ENCODE measurements at regions not wholly inside any gene's neighbourhood (a gene's known extent, or its start where the extent isn't known, plus 50 kb on each side); places are given as distances from the start of the nearest gene placed in this dataset.

DNA sequence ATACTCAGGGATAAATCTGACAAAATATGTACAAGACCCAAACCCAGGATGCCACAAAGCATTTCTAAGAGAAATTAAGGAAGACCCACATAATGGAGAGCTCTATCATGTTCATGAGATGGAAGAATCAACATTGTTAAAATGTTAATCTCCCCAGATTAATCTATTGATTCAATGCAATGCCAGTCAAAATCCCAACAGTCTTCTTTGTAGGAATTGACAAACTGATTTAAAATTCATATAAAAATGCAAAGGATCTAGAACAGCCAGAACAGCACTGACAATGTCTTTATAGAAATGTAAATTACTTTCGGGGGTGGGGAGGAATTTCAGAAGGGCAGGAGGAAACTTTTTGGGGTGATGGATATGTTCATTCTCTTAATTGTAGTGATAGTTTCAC lies 281.6 kb upstream of the SEMA6A start:
- H3K9me3 Mint-ChIP-seq: no peaks in the 10 kb centered on the region
- no peak overlapping the region for H3K4me3 Mint-ChIP-seq
- no peaks in the 10 kb centered on the region for H3K36me3 Mint-ChIP-seq (ENCODE audit: low read depth)
- H3K4me1 Mint-ChIP-seq: no peaks in the 10 kb centered on the region
- no peaks in the 10 kb centered on the region for H3K27me3 Mint-ChIP-seq
- DNase-seq: no peak
- H3K27ac Mint-ChIP-seq: no peak overlapping the region
- intact Hi-C loops (cut with micrococcal nuclease): no loop called here

DNA sequence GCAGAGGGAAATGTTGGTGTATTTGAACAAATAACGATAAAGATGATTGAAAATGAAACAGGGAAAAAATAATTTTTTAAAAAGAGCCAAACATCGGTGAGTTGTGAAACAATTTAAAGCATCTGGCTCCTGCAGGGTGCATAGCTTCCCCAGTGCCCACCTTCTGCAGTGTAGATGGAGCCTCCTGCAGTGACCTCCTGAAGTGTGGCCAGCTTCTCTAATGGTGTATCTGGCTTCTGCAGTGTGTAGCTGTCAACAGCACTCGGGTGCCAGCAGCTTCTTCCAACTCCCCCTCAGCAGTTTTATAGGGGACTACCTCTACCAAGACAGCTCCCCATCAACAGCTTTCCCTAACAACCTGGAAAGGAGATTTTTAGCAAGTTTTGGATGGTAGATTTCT lies 279.4 kb upstream of the SEMA6A start:
- no peaks in the 10 kb centered on the region for H3K4me1 Mint-ChIP-seq
- H3K27ac Mint-ChIP-seq: no peak overlapping the region
- H3K4me3 Mint-ChIP-seq: no peak overlapping the region
- H3K9me3 Mint-ChIP-seq: no peaks in the 10 kb centered on the region
- DNase-seq: no peak
- intact Hi-C loops (cut with micrococcal nuclease): no loop called here
- H3K36me3 Mint-ChIP-seq (ENCODE audit: low read depth): no peaks in the 10 kb centered on the region
- no peaks in the 10 kb centered on the region for H3K27me3 Mint-ChIP-seq

DNA sequence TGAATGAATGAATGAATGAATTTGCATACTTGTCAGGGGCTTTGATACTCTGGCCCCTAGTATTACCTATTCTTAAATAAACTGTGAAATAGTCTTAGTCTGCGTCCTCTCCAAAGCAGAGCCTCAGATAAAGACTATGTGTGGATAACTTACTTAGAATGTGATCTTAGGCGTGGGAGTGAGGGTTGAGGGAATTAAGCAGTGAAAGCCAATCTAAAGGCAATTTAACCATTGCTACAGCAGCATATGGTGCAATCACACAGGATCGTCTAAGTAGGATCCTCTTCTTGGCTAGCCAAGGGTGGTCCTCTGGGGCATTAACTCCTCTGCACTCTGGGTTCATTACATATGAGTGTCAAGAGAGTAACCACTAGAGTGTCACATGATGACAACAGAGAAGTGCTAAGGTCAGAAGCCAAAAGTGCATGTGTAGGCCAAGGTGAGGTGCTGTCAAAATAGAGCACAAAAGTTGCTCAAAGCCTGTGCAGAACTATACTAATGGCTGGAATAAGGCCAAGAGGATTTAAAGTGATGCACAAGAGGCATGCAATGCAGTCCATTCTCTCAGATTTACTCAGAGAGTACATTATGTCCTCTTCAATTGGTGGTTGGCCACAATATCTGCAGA lies 274.4 kb upstream of the SEMA6A start:
- Mint-ChIP-seq H3K27ac (no peak overlapping the region), H3K9me3 (no peaks in the 10 kb centered on the region), H3K4me3 (no peak overlapping the region), H3K36me3 (ENCODE audit: low read depth) (no peaks in the 10 kb centered on the region), H3K27me3 (no peaks in the 10 kb centered on the region), H3K4me1 (no peaks in the 10 kb centered on the region)
- DNase-seq: no peak
- intact Hi-C loops (cut with micrococcal nuclease): no loop called here

DNA sequence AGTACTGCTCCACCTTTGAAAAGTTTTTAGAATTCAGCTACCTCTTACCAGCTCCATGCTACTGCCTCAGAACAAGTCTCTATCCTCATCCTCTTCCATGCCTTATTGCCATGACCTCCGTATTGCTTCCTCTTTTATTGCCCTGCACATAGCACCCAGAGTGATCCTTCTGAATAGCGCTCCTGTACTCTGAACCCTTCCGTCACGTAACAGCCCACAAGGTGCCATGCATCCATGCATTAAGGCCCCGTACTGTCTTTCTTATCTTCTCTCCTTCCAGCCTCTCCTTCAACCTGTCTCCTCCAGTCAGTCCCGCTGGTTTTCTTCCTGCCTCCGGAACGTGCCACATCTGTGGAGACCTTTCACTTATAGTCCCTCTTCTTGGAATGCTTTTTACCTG lies 273.3 kb upstream of the SEMA6A start:
- no peak overlapping the region for H3K4me3 Mint-ChIP-seq
- no peak overlapping the region for H3K27ac Mint-ChIP-seq
- intact Hi-C loops (cut with micrococcal nuclease): no loop called here
- no peak for DNase-seq
- H3K9me3 Mint-ChIP-seq: no peaks in the 10 kb centered on the region
- no peaks in the 10 kb centered on the region for H3K4me1 Mint-ChIP-seq
- H3K27me3 Mint-ChIP-seq: no peaks in the 10 kb centered on the region
- H3K36me3 Mint-ChIP-seq (ENCODE audit: low read depth): no peaks in the 10 kb centered on the region

DNA sequence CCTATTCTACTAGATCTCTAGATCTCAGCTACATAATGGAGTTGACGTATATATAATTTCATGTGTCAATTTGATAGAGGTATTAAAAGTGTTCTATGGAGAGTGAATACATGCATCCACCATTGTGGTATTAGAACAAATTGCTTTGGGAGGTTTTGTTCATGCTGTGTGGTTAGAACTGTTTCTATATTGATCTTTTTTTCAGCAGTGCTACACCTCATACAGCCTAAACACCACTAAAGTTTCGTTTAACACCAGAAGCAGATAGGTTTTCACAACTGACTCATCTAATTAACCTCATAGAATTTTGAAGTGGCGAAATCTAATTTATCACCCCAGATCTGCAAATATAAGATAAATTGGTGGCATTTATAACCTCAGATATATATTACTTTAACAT lies 269.4 kb upstream of the SEMA6A start:
- peaks cover 3% of the 10 kb centered on the region for H3K9me3 Mint-ChIP-seq
- H3K4me1 Mint-ChIP-seq: no peaks in the 10 kb centered on the region
- DNase-seq: no peak
- H3K4me3 Mint-ChIP-seq: no peak overlapping the region
- no peaks in the 10 kb centered on the region for H3K36me3 Mint-ChIP-seq (ENCODE audit: low read depth)
- intact Hi-C loops (cut with micrococcal nuclease): no loop called here
- H3K27ac Mint-ChIP-seq: no peak overlapping the region
- no peaks in the 10 kb centered on the region for H3K27me3 Mint-ChIP-seq

DNA sequence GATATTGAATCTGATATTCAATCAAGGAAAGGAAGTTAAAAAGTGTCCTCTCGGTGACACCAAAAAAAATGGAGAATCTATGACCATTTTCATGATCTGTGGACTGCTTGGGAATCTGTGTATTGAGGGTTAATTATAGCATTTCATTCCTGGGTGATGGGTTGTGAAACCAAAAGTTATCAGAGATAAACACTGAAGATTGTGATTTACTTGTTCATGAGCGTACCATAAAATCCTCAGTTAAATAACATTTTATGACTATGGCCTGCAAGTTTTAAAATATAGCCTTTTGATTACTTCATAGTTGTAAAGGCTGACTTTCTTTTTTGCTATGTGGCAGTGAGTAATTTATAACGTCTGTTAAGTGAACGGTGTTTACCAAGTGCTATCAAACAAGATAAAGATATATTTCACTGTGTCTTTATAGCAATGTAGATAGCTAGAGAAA lies 267.9 kb upstream of the SEMA6A start:
- no peak for DNase-seq
- Mint-ChIP-seq H3K9me3 (peaks cover 3% of the 10 kb centered on the region), H3K27ac (no peak overlapping the region), H3K27me3 (no peaks in the 10 kb centered on the region), H3K4me1 (no peaks in the 10 kb centered on the region), H3K4me3 (no peak overlapping the region), H3K36me3 (ENCODE audit: low read depth) (no peaks in the 10 kb centered on the region)
- intact Hi-C loops (cut with micrococcal nuclease): no loop called here

DNA sequence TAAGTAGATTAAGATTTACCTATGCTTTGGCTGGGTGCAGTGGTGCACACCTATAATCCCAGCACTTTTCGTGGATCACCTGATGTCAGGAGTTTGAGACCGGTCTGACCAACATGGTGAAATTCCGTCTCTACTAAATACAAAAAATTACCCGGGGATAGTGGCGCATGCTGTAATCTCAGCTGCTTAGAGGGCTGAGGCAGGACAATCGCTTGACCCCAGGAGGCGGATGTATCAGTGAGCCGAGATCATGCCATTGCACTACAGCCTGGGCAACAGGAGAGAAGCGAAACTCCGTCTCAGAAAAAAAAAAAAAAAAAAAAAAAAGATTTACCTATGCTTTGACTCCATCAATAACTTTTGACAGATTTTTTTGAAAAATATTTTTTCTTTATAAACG lies 267.1 kb upstream of the SEMA6A start:
- DNase-seq: no peak
- Mint-ChIP-seq H3K9me3 (peaks cover 3% of the 10 kb centered on the region), H3K36me3 (ENCODE audit: low read depth) (no peaks in the 10 kb centered on the region), H3K27me3 (no peaks in the 10 kb centered on the region), H3K4me3 (no peak overlapping the region), H3K4me1 (no peaks in the 10 kb centered on the region), H3K27ac (no peak overlapping the region)
- intact Hi-C loops (cut with micrococcal nuclease): no loop called here

DNA sequence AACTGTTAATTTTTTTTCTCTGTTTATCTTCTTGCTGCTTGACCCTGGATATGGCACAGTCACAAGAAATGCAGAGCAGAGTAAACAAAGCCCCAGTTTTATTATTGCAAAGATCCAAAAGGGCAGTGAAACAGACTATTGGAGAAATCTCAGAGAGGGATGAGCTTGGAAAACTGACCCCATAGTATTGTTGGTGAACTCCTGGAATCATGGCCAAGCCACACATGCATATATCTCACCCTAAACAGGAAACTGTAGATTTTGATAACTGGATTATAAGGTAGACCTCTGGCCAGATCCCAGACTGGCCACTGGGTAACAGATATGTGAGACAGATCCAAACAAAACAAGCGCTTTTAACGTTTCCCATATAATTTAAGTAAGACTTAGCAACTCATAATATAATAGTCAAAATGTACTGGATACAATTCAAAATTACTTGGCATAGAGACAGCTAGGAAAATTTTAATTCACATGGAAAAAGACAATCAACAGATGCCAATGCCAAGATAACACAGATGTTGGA lies 263.5 kb upstream of the SEMA6A start:
- DNase-seq: no peak

DNA sequence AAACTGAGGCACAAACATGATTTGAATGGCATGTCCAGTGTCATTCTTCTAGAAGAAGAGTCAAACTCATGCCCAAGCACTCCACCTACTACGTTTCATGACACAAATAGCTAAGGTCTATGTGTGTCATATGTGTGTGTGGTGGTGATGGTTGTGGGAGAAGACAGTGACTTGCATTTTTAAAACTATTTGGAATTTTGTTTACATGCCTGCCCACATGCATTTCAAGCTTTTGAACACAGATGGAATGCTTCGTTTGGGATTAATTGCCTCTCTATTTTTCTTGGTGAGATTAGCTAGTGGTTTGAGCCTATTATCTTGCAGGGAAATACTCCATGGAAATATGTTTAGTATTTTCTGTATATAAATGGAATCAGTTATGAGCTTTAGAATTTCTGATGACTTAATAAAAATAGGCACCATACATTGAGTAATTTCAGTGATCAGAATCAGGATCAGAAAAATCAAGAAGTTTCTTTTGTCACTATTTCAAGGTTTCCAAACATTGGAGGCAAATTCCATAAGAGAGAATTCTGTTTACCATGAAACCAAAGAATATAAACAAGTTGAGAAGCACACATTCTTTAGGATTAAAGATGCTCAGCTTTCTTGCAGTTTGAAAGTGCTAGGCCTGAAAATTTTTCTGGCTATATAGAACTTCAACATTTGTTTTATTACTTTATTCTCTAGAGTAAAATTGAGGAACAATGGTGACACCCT lies 260.3 kb upstream of the SEMA6A start:
- Mint-ChIP-seq H3K36me3 (ENCODE audit: low read depth) (no peaks in the 10 kb centered on the region), H3K4me3 (no peak overlapping the region), H3K4me1 (no peaks in the 10 kb centered on the region), H3K27me3 (no peaks in the 10 kb centered on the region), H3K9me3 (no peaks in the 10 kb centered on the region), H3K27ac (no peak overlapping the region)
- DNase-seq: no peak
- intact Hi-C loops (cut with micrococcal nuclease): no loop called here

More for the DNA sequence above, 263.5 kb upstream of the SEMA6A start:
- H3K36me3 Mint-ChIP-seq (ENCODE audit: low read depth): no peaks in the 10 kb centered on the region
- H3K27ac Mint-ChIP-seq: no peak overlapping the region
- no peak overlapping the region for H3K4me3 Mint-ChIP-seq
- intact Hi-C loops (cut with micrococcal nuclease): no loop called here
- H3K9me3 Mint-ChIP-seq: peaks cover 3% of the 10 kb centered on the region
- no peaks in the 10 kb centered on the region for H3K27me3 Mint-ChIP-seq
- H3K4me1 Mint-ChIP-seq: no peaks in the 10 kb centered on the region

DNA sequence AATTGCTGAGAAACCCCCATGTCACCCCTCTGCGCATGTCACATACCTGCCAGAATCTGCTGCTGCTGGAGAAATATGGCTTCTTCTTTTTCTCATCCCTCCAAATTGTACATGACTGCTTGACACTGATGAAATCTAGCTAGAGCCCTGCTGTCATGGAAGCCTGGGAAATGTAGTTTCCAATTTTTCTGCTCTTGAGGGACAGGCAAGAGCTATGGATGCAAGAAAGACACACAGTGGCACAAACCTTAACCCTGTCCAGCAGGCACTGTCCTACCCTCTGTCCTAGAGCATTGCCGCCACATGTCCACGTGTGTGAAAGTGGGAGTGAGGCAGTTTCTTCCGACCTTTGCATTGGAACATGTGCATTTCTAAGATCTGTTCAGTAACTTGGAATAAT lies 255.5 kb upstream of the SEMA6A start:
- H3K9me3 Mint-ChIP-seq: no peaks in the 10 kb centered on the region
- no peaks in the 10 kb centered on the region for H3K27me3 Mint-ChIP-seq
- intact Hi-C loops (cut with micrococcal nuclease): no loop called here
- no peak overlapping the region for H3K4me3 Mint-ChIP-seq
- H3K4me1 Mint-ChIP-seq: no peaks in the 10 kb centered on the region
- peak; percentile 12 for DNase-seq
- no peaks in the 10 kb centered on the region for H3K36me3 Mint-ChIP-seq (ENCODE audit: low read depth)
- H3K27ac Mint-ChIP-seq: no peak overlapping the region

DNA sequence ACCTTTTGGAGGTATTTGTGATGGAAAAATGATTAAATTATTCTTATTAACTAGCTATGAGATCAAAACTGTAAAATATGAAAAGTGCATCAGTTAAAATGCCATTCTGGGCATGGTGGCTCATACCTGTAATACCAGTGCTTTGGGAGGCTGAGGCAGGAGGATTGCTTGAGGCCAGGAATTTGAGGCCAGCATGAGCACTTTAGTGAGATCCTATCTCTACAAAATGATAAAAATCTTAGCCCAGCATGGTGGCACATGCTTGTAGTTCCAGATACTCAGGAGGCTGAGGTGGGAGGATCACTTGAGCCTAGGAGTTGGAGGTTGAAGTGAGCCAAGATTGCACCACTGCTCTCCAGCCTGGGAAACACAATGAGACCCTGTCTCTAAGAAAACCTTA lies 252.5 kb upstream of the SEMA6A start:
- Mint-ChIP-seq H3K36me3 (ENCODE audit: low read depth) (no peaks in the 10 kb centered on the region), H3K27ac (no peak overlapping the region), H3K4me3 (no peak overlapping the region), H3K9me3 (no peaks in the 10 kb centered on the region), H3K27me3 (no peaks in the 10 kb centered on the region), H3K4me1 (no peaks in the 10 kb centered on the region)
- intact Hi-C loops (cut with micrococcal nuclease): no loop called here
- no peak for DNase-seq

DNA sequence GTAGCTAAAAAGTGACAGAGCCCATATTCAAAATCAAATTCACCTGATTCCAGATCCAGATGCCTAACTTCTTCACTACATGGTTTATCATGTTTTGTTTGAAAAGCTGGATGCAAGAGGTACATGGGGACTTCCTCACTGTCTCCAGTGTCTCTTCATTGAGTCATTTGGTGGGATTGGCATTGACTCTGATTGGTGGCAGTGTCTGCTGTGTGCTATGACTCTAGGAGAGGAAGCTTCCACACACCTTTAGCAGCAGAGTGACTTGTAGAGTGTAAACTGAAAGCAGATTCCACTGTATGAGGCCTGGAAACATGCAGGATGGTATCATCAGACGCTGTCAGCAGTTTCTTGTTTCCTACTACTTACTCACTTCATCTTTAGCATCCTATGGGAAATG lies 250.9 kb upstream of the SEMA6A start:
- intact Hi-C loops (cut with micrococcal nuclease): no loop called here
- DNase-seq: no peak
- H3K4me1 Mint-ChIP-seq: no peaks in the 10 kb centered on the region
- no peak overlapping the region for H3K27ac Mint-ChIP-seq
- no peak overlapping the region for H3K4me3 Mint-ChIP-seq
- no peaks in the 10 kb centered on the region for H3K27me3 Mint-ChIP-seq
- H3K9me3 Mint-ChIP-seq: no peaks in the 10 kb centered on the region
- no peaks in the 10 kb centered on the region for H3K36me3 Mint-ChIP-seq (ENCODE audit: low read depth)

DNA sequence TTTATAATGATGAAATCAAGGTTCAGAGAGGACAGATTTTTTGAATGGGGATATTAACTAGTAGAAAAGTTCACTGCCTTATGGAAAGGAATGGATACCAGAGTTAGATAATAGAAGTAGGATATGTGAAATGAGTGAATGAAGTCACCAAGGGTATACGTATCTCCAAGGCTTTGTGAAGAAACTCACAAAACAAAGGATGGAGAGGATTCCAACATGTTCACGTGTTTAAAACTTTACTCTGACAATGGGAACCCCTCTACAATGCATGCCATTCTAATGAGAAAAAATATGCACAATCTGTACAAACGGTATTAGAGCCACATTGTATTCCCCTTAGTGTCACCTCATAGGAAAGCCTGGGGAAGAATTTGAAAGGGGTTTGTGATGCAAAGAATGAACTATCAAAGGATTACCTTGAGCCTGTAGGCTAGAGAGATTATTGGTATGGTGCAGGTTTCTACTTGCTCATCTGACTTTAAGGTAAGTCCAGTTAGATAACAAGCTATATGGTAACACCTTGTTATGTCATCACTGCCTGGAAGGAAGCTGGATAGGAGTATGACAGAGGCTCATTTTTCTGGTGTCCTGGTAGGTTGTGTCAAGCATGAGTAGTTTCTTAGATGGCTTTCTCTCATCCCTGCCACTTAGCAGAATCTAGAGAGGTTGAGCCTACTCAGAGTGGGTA lies 250.3 kb upstream of the SEMA6A start:
- no peaks in the 10 kb centered on the region for H3K4me1 Mint-ChIP-seq
- H3K4me3 Mint-ChIP-seq: no peak overlapping the region
- no peaks in the 10 kb centered on the region for H3K9me3 Mint-ChIP-seq
- no peaks in the 10 kb centered on the region for H3K36me3 Mint-ChIP-seq (ENCODE audit: low read depth)
- no peak for DNase-seq
- no peaks in the 10 kb centered on the region for H3K27me3 Mint-ChIP-seq
- intact Hi-C loops (cut with micrococcal nuclease): no loop called here
- H3K27ac Mint-ChIP-seq: no peak overlapping the region

DNA sequence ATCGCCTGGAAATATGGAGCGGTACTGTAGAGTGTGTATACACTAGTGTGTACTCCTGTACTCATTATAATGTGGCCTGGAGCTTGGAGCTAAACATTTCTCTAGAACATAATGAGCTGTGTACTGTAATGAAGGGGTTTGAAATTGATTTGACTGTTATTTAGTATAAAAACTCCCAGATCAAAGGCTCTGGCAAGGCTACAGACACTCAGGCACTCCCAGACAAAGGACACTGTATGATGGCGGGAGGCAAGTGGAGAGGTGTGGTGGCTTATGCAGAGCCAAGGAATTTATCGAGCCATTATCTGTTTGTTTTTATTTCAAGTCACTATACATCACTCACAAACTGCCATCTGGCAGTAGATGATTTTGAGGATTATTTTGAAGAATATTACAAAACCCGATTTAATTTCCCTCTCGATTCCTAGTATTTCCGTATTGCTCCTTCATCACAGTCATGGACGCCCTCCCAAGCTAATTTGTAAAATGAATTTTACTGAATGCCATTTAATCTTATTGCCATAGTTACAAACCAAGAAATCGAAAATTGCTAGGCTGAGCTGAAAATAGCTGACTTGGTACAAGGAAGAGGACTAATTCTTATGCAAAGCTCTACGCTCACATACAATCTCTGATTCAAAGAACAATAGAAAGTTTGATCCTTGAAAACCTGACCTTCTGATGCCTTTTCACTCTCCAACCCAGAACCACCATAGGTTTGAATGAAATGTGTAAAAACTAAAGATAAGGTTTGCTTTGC lies 240.2 kb upstream of the SEMA6A start:
- Mint-ChIP-seq H3K9me3 (no peaks in the 10 kb centered on the region), H3K27me3 (no peaks in the 10 kb centered on the region), H3K36me3 (ENCODE audit: low read depth) (no peaks in the 10 kb centered on the region), H3K4me3 (no peak overlapping the region), H3K4me1 (no peaks in the 10 kb centered on the region), H3K27ac (no peak overlapping the region)
- intact Hi-C loops (cut with micrococcal nuclease): no loop called here
- no peak for DNase-seq

Data from activated CD4-positive, alpha-beta T cell treated with anti-CD3 and anti-CD28 coated beads, Interleukin-2, amount 10 ng/mL, durations not matched to agents 24 days and 14 days (primary cell).